ENCODE measurements at regions not wholly inside any gene's neighbourhood (a gene's known extent, or its start where the extent isn't known, plus 50 kb on each side); places are given as distances from the start of the nearest gene placed in this dataset.
A peak's percentile ranks its signal among the peaks of the same experiment; 100 is the strongest.
"Not testable (repeated sequence)": the region's sequence is repeated elsewhere in the genome, so short reads cannot be mapped to it uniquely, and the experiment has no call there.

- H3K4me3 ChIP-seq (ENCODE audit: low read depth, low read length); DNase-seq (ENCODE audit: low read depth): not testable (repeated sequence)
These were observed 61.9 kb downstream of the NPIPB5 start for GRCh38 chr16:22572331-22573224.

DNA sequence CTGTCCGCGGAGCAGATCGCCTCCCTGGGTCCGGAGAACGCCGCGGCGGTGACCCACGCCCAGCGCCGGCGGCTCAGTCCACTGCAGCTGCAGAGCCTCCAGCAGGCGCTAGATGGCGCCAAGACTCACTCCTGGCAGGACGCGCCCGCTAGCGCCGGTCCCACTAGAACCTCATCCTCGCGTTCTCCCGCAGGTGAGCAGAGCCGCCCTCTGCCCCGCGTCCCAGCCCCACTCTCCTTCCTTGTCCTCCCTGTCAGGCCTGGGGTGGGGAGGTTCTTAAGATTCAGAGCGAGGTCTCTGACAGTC lies 62.5 kb downstream of the NPIPB5 start:
- H3K4me3 ChIP-seq (ENCODE audit: low read depth, low read length); DNase-seq (ENCODE audit: low read depth): not testable (repeated sequence)

- H3K4me3 ChIP-seq (ENCODE audit: low read depth, low read length); DNase-seq (ENCODE audit: low read depth): not testable (repeated sequence)
These were observed 65.8 kb downstream of the NPIPB5 start for GRCh38 chr16:22576506-22576905.

DNA sequence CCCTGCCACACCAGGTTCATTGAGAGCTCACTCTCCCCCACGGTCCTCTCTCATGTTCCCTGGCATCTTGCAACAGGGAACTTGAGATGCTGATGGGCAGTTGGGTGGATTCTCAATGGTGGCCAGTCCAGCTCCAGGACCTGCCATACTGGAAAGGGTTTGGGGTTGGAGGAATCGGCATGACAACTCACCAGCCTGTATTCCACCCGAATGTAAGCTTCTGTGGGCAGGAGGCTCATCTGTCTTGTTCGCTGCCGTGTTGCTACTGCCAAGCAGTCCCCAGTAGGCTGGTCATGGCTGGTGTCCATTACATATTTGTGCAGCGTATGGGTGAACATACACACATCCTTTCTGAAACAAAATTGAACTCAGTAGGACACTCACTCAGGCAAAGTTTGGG lies 72.5 kb downstream of the NPIPB5 start:
- not testable (repeated sequence) for H3K4me3 ChIP-seq (ENCODE audit: low read depth, low read length); DNase-seq (ENCODE audit: low read depth)

DNA sequence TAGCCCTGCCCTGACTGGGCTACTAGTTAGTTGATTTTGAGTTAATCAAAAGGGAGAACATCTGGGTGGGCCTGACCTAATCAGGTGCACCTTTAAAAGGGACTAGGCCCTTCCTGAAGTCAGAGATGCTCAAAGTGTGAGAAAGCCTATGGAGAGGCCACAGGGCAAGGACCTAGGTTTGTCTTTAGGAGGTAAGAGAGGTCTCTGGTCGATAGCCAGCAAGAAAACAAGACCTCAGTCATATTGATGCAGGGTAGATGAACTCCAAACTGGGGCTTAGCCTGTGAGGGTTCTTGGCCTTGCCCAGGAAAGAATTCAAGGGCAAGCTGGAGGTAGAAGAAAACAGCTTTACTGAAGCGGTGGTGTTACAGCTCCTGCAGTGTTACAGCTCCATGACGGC lies 73.8 kb downstream of the NPIPB5 start:
- not testable (repeated sequence) for H3K4me3 ChIP-seq (ENCODE audit: low read depth, low read length); DNase-seq (ENCODE audit: low read depth)

DNA sequence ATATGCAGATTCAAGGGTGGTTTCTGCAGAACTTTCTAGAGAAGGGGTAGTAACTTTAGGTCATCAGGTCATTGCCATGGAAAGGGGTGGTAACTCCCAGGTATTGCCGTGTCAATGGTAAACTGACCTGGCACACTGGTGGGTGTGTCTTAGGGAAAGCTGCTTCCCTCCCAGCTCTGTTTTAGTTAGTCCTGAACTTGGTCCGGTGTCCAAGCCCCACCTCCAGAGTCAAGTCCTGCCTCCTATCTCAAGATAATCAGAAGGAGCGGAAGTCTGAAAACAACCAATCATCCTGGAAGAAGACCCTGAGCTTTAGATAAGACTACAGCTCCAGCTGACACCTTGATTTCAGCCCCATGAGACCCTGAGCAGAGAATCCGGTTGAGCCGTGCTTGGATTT lies 74.2 kb downstream of the NPIPB5 start:
- DNase-seq (ENCODE audit: low read depth); H3K4me3 ChIP-seq (ENCODE audit: low read depth, low read length): not testable (repeated sequence)

DNA sequence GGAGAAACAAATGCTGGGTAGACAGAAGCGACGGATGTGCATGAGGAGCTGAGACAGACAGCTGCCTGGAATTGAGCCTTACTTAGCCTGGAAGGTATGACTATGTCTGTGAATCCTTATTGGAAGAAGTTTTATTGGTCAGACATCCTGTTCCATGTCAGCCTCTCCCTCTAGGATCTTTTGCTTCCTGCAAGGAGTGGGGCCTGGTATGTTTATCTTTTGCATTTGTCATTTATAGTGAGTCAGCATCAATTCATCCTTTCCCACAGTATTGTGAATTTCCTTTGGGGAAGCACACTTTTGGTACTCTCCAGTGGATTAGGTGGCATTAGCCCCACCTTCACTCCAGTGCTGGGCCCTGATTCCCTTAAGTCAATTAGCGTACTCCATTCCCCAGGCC lies 74.7 kb downstream of the NPIPB5 start:
- DNase-seq (ENCODE audit: low read depth), result peak; percentile 59
- H3K4me3 ChIP-seq (ENCODE audit: low read depth, low read length), result not testable (repeated sequence)

- not testable (repeated sequence) for H3K4me3 ChIP-seq (ENCODE audit: low read depth, low read length); DNase-seq (ENCODE audit: low read depth)
These were observed 76.0 kb downstream of the NPIPB5 start for GRCh38 chr16:22586732-22587131.

DNA sequence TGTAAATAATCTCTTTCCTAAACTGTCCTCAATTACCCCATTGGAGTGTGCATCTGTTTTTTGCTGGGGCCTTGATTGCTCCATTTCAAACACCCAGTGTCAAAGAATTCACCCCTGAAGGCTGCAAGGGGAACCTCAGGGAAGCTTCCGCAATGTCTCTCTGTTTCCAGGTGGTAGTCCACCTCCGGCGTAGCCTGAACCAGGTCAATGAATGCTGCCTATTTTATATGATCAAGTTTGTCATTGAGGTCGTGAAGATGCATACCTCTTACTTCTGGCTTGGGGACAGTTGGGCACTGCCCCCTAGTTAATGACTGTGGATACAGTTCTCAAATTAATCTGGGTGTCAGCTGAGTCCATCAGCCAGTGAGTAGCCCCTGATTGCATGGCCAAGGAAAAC lies 79.1 kb downstream of the NPIPB5 start:
- not testable (repeated sequence) for H3K4me3 ChIP-seq (ENCODE audit: low read depth, low read length); DNase-seq (ENCODE audit: low read depth)

DNA sequence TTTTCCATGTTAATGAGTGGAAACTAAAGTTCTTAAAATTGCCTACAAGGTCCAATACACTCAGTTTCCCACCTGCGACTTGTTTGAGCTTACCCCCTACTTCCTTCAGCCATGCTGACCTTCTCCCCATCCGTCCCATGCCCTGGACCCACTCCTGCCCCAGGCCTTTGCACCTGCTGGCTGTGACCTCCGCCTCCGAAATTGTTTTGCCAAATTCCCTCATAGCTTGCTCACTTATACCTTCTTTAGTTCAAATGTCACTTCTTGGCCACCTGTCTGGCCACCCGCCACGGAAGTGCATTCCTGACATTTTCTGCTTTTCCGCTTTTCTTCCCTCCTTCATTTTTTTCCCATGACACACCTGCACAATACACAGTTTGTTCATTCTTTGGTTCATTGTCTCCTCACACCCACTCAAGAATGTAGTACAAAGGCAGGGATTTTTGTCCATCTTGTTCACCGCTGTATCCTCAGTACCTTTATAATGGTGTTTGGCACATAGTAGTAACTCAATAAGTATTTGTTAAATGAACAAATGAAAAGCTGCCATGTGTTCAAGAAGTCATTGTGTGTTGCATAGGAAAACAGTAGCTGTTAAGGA lies 85.9 kb downstream of the NPIPB5 start:
- DNase-seq (ENCODE audit: low read depth); H3K4me3 ChIP-seq (ENCODE audit: low read depth, low read length): not testable (repeated sequence)

DNA sequence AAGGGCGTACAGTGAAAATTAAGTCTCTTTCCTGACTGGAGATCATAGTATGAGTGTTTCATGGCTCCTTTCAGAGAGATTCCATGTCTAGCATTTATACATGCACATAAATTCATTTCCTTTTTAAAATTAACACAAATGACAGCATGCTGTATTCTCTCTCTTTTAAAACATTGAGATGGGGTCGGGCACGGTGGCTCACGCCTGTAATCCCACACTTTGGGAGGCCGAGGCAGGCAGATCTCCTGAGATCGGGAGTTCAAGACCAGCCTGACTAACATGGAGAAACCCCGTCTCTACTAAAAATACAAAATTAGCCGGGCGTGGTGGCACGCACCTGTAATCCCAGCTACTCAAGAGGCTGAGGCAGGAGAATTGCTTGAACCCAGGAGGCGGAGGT lies 93.1 kb downstream of the NPIPB5 start:
- H3K4me3 ChIP-seq (ENCODE audit: low read depth, low read length); DNase-seq (ENCODE audit: low read depth): not testable (repeated sequence)

DNA sequence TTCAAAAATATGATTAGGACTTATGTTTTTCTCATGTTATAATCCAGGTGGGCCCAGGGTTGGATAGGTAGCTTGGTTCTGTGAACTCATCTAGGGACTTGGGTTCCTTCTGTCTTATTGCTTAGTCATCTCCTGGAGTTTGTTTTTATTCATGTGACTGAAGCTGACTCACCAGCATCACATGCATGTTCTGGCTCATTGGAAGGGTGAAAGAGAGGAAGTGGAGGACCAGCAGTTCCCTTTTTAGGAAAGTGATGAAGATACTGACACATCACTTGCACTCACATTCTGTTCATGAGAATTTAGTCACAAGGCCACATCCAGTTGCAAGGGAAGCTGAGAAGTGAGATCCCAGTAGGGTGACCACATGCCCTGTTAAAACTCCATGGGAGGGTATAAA lies 95.9 kb downstream of the NPIPB5 start:
- not testable (repeated sequence) for DNase-seq (ENCODE audit: low read depth); H3K4me3 ChIP-seq (ENCODE audit: low read depth, low read length)

DNA sequence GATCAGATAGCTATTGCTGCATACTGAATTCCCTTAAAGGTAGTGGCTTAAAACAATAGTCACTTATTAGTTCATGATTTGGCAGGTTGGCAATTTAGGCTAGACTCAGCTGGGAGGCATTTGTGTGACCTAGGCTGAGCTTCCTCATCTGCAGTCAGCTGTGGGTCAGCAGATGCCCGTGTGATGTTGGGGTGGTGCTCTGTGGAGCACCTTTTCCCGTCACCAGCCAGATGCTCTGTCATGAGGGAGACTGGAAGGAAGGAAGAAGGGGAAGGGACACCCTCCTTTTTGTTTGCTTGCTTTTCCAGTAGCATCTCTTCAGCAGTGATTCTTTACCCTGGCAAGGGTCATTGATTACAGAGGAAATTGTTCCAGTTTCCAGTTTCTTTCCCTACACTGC lies 99.1 kb downstream of the NPIPB5 start:
- DNase-seq (ENCODE audit: low read depth); H3K4me3 ChIP-seq (ENCODE audit: low read depth, low read length): not testable (repeated sequence)

DNA sequence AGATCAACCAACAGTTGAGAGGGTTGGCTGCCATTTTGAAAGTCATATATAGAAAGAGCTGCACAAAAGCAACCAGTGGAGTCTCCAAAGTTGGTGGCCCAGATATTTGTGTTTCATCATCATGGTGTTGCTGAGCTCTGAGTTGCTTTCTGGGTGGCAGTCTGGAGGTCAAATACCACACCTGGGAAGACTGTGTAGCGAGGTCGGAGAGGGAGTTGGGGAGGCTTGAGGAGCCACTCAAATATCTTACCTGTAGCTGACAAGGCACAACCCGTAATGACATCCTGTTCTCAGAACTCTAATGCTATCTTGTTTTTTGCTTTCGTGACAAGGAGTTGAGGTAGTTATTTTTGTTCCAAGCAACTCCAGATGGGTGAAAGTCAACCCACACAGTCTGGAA lies 100.4 kb downstream of the NPIPB5 start:
- not testable (repeated sequence) for DNase-seq (ENCODE audit: low read depth); H3K4me3 ChIP-seq (ENCODE audit: low read depth, low read length)

DNA sequence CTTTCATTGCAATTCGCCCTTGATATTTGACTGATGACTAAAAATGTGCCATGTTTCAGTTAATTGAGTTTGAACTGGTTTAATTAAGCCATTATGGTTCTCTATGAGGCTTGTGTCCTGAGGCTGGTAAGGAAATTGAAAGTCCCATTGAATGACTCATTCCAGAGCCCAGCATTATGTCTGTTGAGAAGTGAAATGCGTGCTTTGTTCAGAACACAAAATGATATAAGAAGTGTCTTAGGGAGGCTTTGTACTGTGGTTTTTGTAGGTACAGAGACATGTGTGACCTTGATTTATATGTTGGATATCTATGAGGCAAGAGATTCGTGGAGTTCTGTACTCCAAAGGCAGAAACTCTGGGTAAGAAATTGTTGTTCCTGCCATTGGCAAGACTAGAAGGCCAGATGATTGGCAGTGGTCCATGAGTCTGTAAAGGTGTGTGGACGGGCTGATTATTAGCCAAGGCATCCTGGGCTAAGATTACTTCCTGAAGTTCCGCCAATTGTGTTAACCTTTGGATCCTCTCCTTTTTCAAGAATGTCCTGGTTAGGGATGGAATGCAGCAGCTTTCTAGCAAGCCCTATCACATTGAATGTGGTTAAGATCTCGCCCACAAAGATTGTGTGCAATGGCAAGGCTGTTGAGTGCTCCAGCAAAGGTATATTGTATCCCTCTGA lies 103.7 kb downstream of the NPIPB5 start:
- no peak for DNase-seq (ENCODE audit: low read depth)
- H3K4me3 ChIP-seq (ENCODE audit: low read depth, low read length), result no peak overlapping the region
- no peak for TF ChIP-seq CTCF (IDR thresholded peaks at IDR 0.05; ENCODE audit: insufficient read depth, low read length)

Data from fibroblast of the aortic adventitia (primary cell).